Caki2 (cell line): ENCODE measurements at regions not wholly inside any gene's neighbourhood (a gene's known extent, or its start where the extent isn't known, plus 50 kb on each side); places are given as distances from the start of the nearest gene placed in this dataset.
"Not testable (repeated sequence)": the region's sequence is repeated elsewhere in the genome, so short reads cannot be mapped to it uniquely, and the experiment has no call there.

Experiments used
- DNase-seq: peaks from one replicate; pipeline ENCODE4 v3.0.0-alpha.2; 2015; ENCODE audit warnings: low read depth
- in situ Hi-C: cut with HindIII; loops from 2 replicates; pipeline ENCODE4 v1.10.0; 2016; ENCODE audit warnings: low sequenced_read_pairs, low pct_unique_long_range_greater_than_20kb, mixed read lengths

DNA sequence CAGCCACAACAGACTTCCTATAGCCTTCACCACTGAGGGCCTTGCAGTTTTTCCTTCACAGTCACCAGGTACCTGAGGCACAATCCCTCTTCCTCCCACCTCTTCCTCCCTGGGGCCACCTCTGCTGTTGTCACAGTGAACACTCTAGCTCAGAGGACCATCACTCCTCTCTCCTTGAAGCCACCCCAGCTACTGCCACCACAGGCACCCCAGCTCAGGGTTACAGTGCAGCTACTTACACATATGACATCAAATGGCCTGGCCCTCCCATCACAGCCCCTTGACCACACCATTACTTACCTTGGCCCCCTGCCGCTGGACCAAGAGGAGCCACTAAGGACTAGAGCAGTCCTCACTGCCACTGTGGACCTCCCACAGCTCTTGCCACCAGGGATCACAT lies 213.5 kb upstream of the CRBN start:
- no peak for DNase-seq
- in situ Hi-C loops, result no loop called here

DNA sequence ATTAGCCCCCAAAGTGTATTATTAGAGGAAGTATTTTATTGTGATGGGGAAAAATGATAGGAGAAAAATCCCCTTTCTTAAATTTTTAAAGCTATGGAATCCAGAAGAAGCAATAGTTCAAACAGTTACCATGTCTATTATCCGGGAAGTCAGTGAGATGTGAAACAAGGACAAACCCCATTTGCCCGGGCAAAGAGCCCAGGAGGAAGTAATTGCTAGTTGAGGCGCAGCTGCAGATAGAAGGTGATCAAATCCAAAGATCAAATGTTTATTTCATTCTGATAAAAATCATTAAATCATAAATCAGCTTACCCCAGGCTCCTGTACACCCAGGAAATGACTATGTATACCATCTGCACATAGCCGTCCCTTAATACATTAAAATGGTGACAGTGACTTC lies 204.0 kb upstream of the CRBN start:
- in situ Hi-C loops, result no loop called here
- no peak for DNase-seq

DNA sequence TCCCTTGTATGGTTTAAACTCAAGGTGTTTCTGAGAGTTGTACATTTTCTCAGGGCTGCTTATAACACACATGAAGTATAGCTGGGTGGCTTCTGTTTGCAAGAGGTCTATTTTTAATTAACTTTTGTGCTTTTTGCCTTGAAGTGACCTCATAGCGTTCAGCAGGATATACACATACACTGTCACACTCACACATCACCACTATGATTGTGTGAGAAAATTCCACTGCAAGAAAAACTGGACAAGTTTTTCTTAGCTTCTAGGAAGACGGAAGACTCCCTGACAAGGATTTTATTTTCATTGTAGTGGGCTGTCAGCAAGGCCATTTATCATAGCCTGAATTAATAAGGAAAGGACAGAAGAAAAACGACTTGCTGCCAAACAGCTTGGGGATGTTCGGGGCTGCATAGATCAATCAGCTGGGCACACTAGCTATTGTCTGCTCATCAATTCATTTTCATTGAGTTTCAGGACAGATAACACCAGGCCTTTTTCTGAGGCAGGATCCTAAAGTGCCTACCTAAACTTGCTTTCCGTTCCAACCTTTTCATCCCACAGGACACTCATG lies 192.8 kb upstream of the CRBN start:
- in situ Hi-C loops, result no loop called here
- no peak for DNase-seq

DNA sequence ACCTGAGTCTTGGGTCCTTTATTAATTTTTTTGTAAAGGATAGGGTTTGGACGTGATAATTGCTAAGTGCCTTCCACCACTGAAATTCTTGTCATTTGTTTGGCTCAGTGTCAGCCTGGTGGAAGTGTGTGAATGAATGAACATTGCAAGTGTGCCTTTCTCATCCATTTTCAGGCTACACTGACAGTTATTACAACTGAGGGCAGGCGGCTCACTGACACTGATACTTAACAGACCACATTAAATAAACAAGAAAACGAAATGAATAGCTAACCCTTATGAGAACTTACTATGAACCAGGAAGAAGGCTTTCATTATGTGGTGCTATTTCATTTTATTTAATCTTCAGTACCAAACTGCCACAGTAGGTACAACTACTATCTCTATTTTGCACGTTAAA lies 188.8 kb upstream of the CRBN start:
- DNase-seq, result no peak
- in situ Hi-C loops, result no loop called here

DNA sequence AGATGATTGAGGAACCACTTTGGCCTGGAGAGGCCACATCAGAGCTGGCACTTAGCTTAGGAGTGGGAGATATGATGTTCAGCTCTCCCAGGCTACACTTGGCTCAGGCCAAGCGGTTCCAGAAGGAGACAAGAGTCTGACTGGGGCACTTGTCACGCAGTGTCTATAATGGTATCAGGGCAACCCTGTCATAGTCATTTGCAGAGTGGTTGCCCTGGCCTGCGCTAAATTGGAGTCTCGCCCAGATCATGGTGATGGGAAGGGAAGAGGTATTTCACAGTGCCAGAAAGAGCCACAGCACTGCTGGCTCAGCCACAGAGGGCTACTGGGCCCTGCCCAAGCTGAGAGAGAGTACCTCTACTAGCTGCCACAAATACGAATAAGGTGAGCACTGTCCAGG lies 186.9 kb upstream of the CRBN start:
- DNase-seq, result no peak
- in situ Hi-C loops, result no loop called here

DNA sequence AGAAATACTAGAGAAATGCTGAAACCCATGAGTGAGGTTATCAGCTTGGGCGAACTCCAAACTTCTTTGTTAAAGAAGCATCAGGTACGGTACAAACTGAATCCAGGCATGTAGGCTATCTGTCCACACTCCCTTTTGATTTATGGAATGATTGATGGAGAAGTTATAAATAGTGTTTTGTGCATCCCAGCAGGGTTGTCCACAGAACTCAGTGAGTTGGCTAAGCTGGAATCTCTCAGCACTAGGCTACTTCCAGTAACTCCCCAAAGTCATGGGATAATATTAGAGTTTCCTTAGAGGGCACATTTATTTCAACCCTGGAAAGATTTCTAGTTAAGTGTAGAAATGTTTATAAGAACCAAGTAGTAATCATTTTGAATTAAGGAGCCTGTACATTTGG lies 186.2 kb upstream of the CRBN start:
- no peak for DNase-seq
- in situ Hi-C loops, result no loop called here

DNA sequence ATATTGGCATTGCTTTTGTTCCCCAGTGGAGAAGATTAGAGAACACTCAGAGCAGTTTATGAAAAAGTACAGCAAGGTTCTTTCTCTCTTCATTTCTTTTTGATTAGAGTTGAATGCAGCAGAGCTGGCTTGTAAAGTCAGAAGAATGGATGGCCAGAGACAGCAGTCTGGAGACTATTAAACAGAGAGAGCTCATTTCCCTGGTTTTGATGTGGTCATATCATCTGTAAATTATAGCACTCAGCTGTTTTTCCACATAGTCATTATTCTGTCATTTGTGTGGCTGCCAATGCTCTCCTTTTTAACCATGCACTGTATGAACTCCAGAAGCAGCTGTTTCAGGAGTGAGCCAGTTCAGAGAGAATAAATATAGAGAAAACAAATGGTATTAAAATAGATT lies 177.4 kb upstream of the CRBN start:
- in situ Hi-C loops, result no loop called here
- no peak for DNase-seq

DNA sequence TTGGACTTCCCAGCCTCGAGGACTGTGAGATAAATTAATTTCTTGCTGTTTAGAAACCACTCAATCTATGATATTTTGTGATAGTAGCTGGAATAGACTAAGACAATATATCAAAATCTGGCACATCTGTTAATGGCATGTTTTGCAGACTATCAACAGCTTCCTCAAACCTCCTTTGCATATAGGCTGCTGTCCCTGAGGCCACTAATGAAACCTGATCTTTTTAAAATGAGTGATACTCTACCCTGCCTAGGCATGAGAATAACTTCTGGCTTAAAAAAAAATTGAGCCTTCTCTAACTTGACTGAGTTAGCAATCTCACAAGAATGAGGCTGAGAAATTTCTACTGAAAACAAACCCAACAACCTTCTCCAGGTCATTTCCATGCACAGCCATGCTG lies 176.0 kb upstream of the CRBN start:
- in situ Hi-C loops, result no loop called here
- DNase-seq, result no peak

DNA sequence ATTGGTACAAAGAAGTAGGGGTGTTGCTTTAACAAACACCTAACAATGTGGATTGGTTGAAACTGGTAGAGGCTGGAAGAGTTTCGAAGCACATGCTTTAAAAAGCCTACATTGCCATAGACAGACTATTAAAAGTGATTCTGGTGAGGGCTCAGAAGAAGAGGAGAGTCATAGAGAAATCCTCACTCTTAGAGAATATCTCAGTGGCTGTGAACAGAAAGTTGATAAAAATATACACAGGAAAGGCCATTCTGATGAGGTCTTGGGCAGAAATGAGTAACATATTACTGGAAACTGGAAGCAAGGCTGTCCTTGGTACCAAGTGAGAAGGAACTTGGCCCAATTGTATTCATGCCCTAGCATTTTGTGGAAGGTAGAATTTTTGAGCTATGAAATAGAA lies 173.7 kb upstream of the CRBN start:
- DNase-seq, result no peak
- in situ Hi-C loops, result no loop called here

DNA sequence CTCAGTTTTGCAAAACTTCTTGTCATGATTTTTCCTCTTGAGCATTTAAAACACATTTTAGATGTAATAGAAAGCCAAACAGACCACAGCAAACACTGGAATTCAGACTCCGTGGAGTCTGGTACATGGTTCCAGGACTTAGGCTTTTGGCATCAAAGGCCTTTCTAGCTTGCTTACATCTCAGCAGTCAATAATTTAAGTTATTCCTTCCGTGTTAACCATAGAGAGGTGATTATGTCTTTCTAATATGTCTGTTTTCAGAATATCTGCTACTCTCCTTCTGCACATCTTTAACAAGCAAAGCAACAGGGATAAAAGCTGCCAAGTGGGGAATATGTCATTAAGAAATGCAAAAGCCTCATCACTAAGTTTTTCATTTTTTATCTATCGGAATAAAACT lies 171.7 kb upstream of the CRBN start:
- DNase-seq, result no peak
- in situ Hi-C loops, result no loop called here

DNA sequence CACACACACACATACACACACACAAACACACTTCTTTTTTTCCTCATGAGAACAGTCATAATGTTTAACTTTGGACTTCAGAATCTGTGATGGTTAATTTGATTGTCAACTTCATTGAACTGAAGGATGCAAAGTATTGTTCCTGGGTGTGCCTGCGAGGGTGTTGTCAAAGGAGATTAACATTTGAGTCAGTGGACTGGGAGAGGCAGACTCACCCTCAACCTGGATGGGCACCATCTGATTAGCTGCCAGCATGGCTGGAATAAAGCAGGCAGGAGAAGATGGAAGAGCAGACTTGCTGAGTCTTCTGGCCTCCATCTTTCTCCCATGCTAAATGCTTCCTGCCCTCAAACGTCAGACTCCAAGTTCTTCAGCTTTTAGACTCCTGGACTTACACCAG lies 167.6 kb upstream of the CRBN start:
- in situ Hi-C loops, DNase-seq: not testable (repeated sequence)

DNA sequence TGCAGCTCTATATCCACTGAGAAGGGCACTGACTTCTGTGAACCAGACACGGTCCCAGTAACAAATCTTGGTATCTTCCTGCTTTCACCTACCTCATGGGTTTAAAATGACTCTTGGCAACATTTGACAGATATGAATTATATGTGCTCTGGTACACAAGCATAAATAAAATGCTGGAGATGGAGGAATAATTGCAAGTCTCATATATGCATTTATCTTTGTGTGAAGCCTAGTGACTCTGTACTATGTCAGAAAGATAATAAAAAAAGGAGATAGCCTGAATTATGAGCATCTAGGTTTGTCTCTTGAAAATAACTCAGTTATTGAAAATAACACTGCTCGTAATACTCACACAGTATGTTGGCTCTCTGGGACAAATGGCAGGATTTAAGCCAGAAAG lies 167.1 kb upstream of the CRBN start:
- in situ Hi-C loops, result no loop called here
- no peak for DNase-seq

DNA sequence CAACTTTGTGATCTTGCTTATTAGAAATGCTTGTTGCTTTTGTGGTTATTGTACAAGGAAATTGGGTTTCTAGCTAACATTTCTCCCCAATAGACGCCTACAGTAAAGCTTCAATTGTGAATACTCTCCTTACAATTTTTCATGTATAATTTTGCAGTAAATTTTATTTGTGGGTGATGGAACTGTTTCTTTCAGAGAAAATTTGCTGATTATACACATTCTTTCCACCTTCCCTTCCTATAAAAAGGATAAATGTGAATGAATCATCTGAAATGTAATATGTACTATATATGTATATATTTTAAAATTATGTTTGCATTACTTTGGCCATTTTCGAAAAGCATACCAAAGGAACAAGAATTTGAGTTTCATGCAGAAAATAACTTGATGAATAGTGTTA lies 162.7 kb upstream of the CRBN start:
- in situ Hi-C loops, result no loop called here
- DNase-seq, result no peak

DNA sequence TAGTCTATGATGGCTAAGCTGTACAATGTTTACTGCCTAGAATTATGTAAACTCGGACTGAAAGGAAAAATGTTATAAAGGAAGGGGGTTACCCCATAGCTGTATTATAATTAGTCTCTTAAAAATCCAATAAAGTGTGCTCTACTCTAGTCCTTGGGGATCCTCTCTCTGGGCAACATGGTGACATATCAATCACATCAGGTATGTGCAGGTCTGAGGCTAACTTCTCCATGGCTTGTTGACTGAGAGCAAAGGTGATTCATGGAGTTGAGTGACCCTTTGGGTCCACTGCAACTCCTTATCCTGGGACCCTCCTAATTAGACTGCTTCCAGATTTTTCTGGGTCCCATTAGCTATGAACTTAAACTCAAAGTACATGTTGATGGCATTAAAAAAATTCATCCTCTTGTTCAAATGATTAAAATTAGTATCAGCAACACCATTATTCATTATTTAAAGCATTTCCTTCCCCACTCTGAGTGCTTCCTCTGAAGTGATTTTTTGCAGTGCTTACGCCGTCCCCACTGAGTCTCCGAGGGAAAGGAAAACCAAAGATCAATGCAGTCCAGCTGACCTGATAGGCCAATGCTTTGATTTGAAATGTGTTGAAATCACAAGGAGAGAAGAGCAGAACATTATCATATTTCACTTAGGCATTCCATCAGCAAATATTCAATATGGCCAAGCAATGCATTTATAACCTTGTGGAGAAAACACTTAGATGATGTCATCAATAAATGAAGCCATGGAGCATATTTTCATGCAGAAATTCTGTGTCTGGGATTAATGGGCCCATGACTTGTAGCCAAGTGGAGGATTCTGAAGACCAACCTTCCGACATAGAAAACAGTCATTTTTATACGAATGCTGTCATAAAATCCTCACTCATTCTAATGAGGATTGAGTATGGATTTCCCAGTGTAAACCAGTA lies 161.7 kb upstream of the CRBN start:
- DNase-seq, result no peak
- in situ Hi-C loops, result no loop called here

DNA sequence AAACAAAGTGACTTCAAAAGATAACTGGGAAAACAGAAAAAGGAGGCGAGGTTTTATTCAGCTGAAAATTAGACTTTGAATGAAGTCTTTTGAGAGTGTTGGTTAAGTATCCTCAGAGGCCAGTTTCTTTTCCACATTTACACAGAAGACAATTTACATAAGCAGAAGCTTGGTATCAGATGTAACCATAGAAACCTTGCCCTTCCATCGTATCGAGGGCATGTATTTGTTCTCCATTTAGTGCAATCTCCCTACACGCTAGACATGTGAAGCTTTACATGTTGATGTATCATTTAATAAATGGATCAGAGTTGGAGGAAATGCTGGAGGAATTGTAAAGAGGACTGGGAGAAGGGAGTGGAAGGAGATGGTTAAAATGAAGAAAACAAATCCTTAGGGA lies 161.0 kb upstream of the CRBN start:
- no peak for DNase-seq
- in situ Hi-C loops, result no loop called here

DNA sequence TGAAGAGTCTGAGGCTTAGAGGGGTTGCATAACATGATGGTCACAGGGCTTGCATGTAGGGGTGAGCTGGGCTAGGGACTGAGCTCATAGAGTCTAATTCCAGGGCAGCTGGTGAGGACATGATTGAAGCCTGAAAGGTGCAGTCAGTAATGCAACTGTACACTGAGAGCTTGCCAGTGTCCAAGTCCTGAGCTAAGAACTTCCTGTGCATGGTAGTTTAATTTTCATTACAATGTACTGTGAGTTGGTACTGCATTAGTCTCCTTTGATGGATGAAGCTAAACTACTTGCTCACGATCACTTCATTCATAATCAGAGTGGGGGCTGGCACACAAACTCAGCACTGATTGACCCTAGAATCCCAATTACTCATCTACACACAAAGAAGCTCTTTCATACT lies 156.4 kb upstream of the CRBN start:
- in situ Hi-C loops, result no loop called here
- no peak for DNase-seq

DNA sequence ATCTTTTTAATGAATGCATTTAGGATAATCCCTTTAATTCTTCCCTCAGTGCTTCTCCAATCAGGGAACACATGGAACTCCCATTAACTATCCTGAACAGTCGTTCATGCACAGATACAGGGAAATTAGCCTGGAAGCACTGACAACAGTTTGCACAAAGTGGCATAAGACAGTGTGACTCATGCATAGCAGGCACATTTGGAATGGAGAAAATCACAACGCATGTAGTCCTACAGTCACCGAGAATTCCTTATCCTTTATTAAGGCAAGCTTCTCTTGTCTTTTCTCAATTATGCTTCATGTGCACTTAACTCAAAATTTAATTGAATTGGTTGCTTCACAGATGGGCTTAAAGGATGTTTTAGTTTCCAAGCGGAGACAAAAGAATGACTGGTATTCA lies 155.0 kb upstream of the CRBN start:
- in situ Hi-C loops, result no loop called here
- DNase-seq, result no peak

DNA sequence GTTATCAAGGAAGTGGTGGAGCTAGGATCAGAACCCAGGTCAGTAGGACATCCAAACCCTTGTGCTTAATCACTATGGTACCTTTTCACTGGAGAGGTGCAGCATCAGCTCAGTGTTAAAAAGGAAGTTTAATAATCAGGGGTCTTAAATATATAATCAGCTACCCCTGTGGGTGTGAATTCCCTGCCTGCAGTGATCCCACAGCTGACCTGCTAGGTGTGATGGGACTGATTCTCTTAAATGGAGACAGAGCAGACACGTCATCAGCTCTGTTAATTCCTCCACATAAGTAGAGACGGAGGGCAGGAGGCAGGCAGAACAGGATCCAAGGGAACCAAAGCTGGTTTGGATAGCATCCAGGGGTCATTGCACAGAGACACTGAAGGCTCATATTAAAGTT lies 154.1 kb upstream of the CRBN start:
- DNase-seq, result no peak
- in situ Hi-C loops, result no loop called here

DNA sequence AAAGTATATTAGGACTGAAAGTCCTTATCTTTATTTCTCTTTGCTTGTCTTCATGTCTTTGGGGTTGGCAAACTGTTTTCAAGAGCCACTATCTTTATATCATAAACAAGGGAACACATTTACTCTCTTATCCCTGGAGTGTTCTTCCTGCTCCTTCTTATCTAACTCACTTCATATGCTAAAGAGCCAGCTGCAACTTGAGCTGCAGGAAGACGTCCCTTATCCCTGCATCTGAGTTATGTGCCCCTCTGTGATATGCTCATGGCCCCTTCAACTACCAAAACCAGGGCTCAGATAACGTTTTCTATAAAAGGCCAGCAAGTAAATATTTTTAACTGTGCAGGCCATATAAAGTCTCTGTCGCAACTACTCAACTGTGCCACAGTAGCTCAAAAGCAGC lies 137.0 kb upstream of the CRBN start:
- DNase-seq, result no peak
- in situ Hi-C loops, result no loop called here

DNA sequence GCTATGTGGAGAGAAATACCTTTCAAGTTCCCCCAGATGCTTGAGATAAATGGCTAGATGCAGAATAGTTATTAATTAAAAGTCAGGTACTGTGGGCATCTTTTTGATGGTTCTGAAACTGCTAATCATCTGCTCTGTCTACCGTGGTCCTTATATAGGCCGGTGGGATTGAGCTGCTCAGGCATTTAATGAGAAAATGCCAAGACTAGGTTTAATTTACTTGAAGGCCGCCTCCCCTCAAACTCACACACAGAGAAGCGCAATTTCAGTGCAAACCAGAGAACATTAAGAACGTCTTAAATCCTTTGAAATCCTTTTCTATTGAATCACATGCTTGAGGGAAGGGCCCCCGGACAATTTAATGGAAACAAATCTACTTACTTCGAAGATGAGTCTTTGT lies 136.4 kb upstream of the CRBN start:
- DNase-seq, result no peak
- in situ Hi-C loops, result no loop called here
